Cardiac fibroblast (primary cell): ENCODE measurements at regions not wholly inside any gene's neighbourhood (a gene's known extent, or its start where the extent isn't known, plus 50 kb on each side); places are given as distances from the start of the nearest gene placed in this dataset.

ENCODE experiments used
- DNase-seq, 2 donors: peaks; one replicate each; pipeline versions ENCODE4 v3.0.0 to v3.0.0-alpha.2; 2010; ENCODE audit warnings: low read depth in 2 of 2
- H3K4me3 ChIP-seq, 2 donors: replicated peaks in 1 of 2; 1 replicate in 1 of 2; 2 replicates in 1 of 2; pipeline ENCODE4 v1.5.1; 2011; ENCODE audit warnings: low read depth in 2 of 2, low read length in 2 of 2, mild to moderate bottlenecking in 2 of 2, moderate library complexity in 1 of 2
- TF ChIP-seq, protein P1 (sequence below): IDR thresholded peaks from one replicate; pipeline ENCODE4 v1.5.1; 2011; ENCODE audit warnings: low read depth, mild to moderate bottlenecking, low read length, inconsistent platforms

- no peak overlapping the region for H3K4me3 ChIP-seq
- no peak for DNase-seq
- TF ChIP-seq, protein P1, sequence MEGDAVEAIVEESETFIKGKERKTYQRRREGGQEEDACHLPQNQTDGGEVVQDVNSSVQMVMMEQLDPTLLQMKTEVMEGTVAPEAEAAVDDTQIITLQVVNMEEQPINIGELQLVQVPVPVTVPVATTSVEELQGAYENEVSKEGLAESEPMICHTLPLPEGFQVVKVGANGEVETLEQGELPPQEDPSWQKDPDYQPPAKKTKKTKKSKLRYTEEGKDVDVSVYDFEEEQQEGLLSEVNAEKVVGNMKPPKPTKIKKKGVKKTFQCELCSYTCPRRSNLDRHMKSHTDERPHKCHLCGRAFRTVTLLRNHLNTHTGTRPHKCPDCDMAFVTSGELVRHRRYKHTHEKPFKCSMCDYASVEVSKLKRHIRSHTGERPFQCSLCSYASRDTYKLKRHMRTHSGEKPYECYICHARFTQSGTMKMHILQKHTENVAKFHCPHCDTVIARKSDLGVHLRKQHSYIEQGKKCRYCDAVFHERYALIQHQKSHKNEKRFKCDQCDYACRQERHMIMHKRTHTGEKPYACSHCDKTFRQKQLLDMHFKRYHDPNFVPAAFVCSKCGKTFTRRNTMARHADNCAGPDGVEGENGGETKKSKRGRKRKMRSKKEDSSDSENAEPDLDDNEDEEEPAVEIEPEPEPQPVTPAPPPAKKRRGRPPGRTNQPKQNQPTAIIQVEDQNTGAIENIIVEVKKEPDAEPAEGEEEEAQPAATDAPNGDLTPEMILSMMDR: no peak
These were observed 352.0 kb upstream of the DACH1 start for GRCh38 chr13:72218966-72219365.

- H3K4me3 ChIP-seq: no peak overlapping the region
- TF ChIP-seq, protein P1: no peak
These were observed 350.1 kb upstream of the DACH1 start for GRCh38 chr13:72217142-72217541.

DNA sequence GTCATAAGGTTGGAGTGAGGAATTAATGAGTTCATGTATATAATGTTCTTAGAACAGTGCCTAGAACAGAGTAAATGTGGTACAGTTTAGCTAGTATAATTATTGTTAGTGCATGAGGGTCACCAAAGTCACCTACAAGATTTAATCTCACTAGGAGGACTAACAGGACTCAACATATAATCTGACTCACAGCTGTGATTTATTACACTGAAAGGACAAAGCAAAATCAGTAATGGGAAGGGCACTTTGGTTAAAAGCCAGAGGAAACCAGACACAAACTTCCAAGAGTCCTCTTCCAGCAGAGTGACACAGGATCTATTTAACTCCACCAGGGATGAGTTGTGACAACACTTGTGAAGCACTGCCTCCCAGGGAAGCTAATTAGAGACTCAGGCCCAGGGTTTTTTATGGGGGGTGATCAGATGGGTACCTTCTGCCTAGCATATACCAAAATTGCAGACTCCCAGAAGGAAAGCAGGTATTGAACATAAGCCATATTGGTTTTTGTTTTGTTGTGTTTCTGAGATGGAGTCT lies 341.2 kb upstream of the DACH1 start:
- TF ChIP-seq, protein P1: no peak
- no peak for DNase-seq
- no peak overlapping the region for H3K4me3 ChIP-seq

More at GRCh38 chr13:72217142-72217541, 350.1 kb upstream of the DACH1 start:
- DNase-seq: no peak

DNA sequence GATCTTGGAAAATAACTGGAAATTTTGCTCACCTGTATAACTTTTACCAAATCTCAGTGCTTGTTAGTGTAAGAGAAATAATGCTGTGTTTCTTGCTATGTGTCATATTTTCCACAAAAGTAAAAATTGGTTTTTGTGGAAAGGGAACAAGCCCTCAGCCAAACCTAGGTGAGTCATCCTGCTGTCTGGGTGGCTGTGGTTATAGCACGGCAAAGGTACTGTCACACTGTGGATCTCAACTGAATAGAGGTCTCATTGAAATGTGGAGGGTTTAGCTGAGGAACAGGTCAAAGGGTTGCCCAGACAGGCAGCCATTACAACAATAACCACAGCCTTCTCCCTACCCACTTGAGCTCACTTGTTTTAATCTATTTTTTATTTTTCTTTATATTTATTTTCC lies 338.8 kb upstream of the DACH1 start:
- DNase-seq: peak in 1 of 2 donors; percentile 5
- TF ChIP-seq, protein P1: no peak

GRCh38 chr13:72204291-72204690 lies 337.3 kb upstream of the DACH1 start:
- H3K4me3 ChIP-seq: no peak overlapping the region
- DNase-seq: peak; percentile 5 to 26
- TF ChIP-seq, protein P1: no peak

More for the DNA sequence above, 338.8 kb upstream of the DACH1 start:
- no peak overlapping the region for H3K4me3 ChIP-seq

DNA sequence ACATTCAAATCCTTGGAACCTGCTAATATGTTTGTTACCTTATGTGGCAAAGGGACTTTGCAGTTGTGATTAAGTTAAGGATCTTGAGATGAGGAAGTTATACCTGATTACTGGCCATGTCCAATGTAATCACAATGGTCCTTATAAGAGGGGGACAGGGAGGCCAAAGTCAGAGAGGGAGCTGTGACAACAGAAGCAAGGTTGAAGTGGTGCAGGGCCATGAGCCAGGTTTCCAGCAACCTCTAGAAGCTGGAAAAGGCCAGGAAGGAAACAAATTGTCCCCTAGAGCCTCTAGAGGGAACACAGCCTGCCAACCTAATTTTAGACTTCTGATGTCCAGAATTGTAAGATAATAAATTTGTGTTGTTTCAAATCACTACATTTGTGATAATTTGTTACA lies 334.7 kb upstream of the DACH1 start:
- no peak for DNase-seq
- H3K4me3 ChIP-seq: no peak overlapping the region
- TF ChIP-seq, protein P1: no peak

DNA sequence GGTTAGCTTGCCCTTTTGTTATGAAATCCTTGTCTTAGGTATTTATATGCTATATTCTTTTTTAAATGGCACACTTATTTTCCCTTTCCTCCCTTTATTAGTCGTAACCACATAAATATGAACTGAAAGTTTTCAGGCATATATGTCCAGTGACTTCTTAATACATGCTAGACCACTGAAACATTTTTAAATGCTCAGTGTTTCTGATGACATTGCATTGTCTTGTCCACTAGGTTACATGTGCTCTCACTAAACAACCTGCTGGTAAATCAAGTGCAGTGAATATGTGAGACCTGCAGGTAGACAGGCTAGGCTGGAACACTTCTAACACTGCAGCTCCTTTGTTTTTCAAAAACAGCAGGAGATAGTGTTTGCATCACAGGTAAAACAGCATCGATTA lies 332.6 kb upstream of the DACH1 start:
- TF ChIP-seq, protein P1: no peak
- no peak overlapping the region for H3K4me3 ChIP-seq
- no peak for DNase-seq
